H1 (cell line): ENCODE measurements at regions not wholly inside any gene's neighbourhood (a gene's known extent, or its start where the extent isn't known, plus 50 kb on each side); places are given as distances from the start of the nearest gene placed in this dataset.
A peak's percentile ranks its signal among the peaks of the same experiment; 100 is the strongest.

Experiments
- CTCF ChIA-PET: fragments of 300-600 bp; sonication (Branson Sonifier 250); formaldehyde crosslinking; loops from one replicate; lab custom pipeline; 2021; ENCODE audit not compliant: partially characterized antibody; lab: Charles Lee
- POLR2A ChIA-PET: fragments of 300-600 bp; sonication (Branson Sonifier 250); formaldehyde crosslinking; loops from one replicate; lab custom pipeline; 2021; ENCODE audit warnings: inconsistent platforms; ENCODE audit not compliant: partially characterized antibody; lab: Charles Lee
- DNase-seq, 2 experiments: peaks; one replicate each; pipeline versions ENCODE4 v3.0.0 to v3.0.0-alpha.2; 2010 to 2022; ENCODE audit warnings: low spot score in 2 of 2, low read depth in 1 of 2, mixed read lengths in 1 of 2
- FAIRE-seq: peaks from 2 replicates; lab custom pipeline; 2011; peaks lifted over from hg19 to GRCh38; lab: Jason Lieb, UNC
- H2AFZ ChIP-seq: 2 replicates; pipeline ENCODE4 v1.8.1; 2012; ENCODE audit warnings: low read length, inconsistent platforms
- H2AK5ac ChIP-seq: 2 replicates; pipeline ENCODE4 v1.6.1; 2013; ENCODE audit warnings: low read depth, low read length
- H2BK120ac ChIP-seq: replicated peaks from 2 replicates; pipeline ENCODE3; 2013; ENCODE audit warnings: low read depth, low read length, inconsistent platforms
- H2BK12ac ChIP-seq: 2 replicates; pipeline ENCODE4 v1.6.1; 2013; ENCODE audit warnings: low read depth, low read length
- H2BK15ac ChIP-seq: 2 replicates; pipeline ENCODE4 v1.6.1; 2013; ENCODE audit warnings: low read length
- H2BK20ac ChIP-seq: 2 replicates; pipeline ENCODE4 v1.6.1; 2013; ENCODE audit warnings: low read length
- H2BK5ac ChIP-seq: 2 replicates; pipeline ENCODE4 v1.6.1; 2013; ENCODE audit warnings: low read depth, low read length
- H3K14ac ChIP-seq: 2 replicates; pipeline ENCODE4 v1.6.1; 2013; ENCODE audit warnings: inconsistent platforms; ENCODE audit not compliant: insufficient read length
- H3K18ac ChIP-seq: 2 replicates; pipeline ENCODE4 v1.6.1; 2013; ENCODE audit warnings: low read length; ENCODE audit errors: extremely low read depth
- H3K23ac ChIP-seq: 2 replicates; pipeline ENCODE4 v1.6.1; 2013; ENCODE audit warnings: inconsistent platforms; ENCODE audit not compliant: insufficient read length
- H3K23me2 ChIP-seq: 2 replicates; pipeline ENCODE4 v1.6.1; 2013; ENCODE audit warnings: low read depth, low read length
- H3K27ac ChIP-seq: 2 replicates; pipeline ENCODE4 v1.6.1; 2011; ENCODE audit warnings: low read depth, low read length, inconsistent platforms
- H3K27me3 ChIP-seq, 4 experiments: replicated peaks in 1 of 4; 1 replicate in 1 of 4; 2 replicates in 3 of 4; pipeline versions ENCODE4 v1.6.1 to v1.8.1; 2011 to 2013; ENCODE audit warnings: low read length in 3 of 4, mild to moderate bottlenecking in 3 of 4, inconsistent platforms in 2 of 4, mixed read lengths in 2 of 4, moderate library complexity in 1 of 4; ENCODE audit not compliant: control insufficient read depth in 3 of 4, insufficient read depth in 3 of 4; ENCODE audit errors: extremely low read depth in 1 of 4
- H3K36me3 ChIP-seq, 4 experiments: 2 replicates each; pipeline versions ENCODE4 v1.6.1 to v1.8.1; 2011 to 2013; ENCODE audit warnings: mild to moderate bottlenecking in 4 of 4, low read length in 3 of 4, moderate library complexity in 2 of 4, control low read depth in 1 of 4, inconsistent platforms in 1 of 4; ENCODE audit not compliant: insufficient read depth in 4 of 4, control insufficient read depth in 2 of 4
- H3K4ac ChIP-seq: replicated peaks from 2 replicates; pipeline ENCODE3; 2013; ENCODE audit warnings: low read length, low read depth, mixed read lengths, inconsistent platforms; ENCODE audit not compliant: insufficient read length
- H3K4me1 ChIP-seq, 4 experiments: replicated peaks in 1 of 4; 1 replicate in 1 of 4; 2 replicates in 3 of 4; pipeline versions ENCODE4 v1.6.1 to v1.8.1; 2011 to 2013; ENCODE audit warnings: low read length in 3 of 4, inconsistent platforms in 2 of 4, mixed read lengths in 1 of 4; ENCODE audit not compliant: insufficient read depth in 4 of 4, control insufficient read depth in 3 of 4
- H3K4me2 ChIP-seq, 2 experiments: 2 replicates each; pipeline versions ENCODE4 v1.6.1 to v1.8.1; 2011 to 2013; ENCODE audit warnings: low read depth in 2 of 2, low read length in 2 of 2, control low read depth in 1 of 2, inconsistent platforms in 1 of 2, mild to moderate bottlenecking in 1 of 2; ENCODE audit not compliant: insufficient read depth in 1 of 2
- H3K4me3 ChIP-seq, 4 experiments: fragments of 200-600, 300-600 bp in 1 of 4; sonication (generic), shearing (Covaris generic), sonication (Bioruptor Twin) in 1 of 4; 2 replicates each; pipeline versions ENCODE4 v1.5.1 to v1.8.1; 2011 to 2016; ENCODE audit warnings: low read length in 4 of 4, low read depth in 3 of 4, control low read depth in 2 of 4, inconsistent platforms in 2 of 4, mild to moderate bottlenecking in 2 of 4, mixed read lengths in 1 of 4, moderate library complexity in 1 of 4; ENCODE audit not compliant: insufficient read depth in 2 of 4; ENCODE audit errors: extremely low read depth in 1 of 4
- H3K56ac ChIP-seq: replicated peaks from 2 replicates; pipeline ENCODE3; 2013; ENCODE audit warnings: low read depth, mild to moderate bottlenecking, mixed read lengths, low read length, inconsistent platforms; ENCODE audit not compliant: insufficient read length
- H3K79me1 ChIP-seq: 2 replicates; pipeline ENCODE4 v1.6.1; 2013; ENCODE audit warnings: low read depth, low read length, control low read depth
- H3K79me2 ChIP-seq, 2 experiments: 2 replicates each; pipeline versions ENCODE4 v1.6.1 to v1.8.1; 2012 to 2013; ENCODE audit warnings: low read length in 2 of 2, mild to moderate bottlenecking in 2 of 2, inconsistent platforms in 1 of 2; ENCODE audit not compliant: insufficient read depth in 2 of 2, control insufficient read depth in 1 of 2
- H3K9ac ChIP-seq, 4 experiments: replicated peaks in 1 of 4; 1 replicate in 1 of 4; 2 replicates in 3 of 4; pipeline versions ENCODE4 v1.6.1 to v1.8.1; 2011 to 2013; ENCODE audit warnings: low read depth in 3 of 4, low read length in 3 of 4, control low read depth in 2 of 4, mild to moderate bottlenecking in 2 of 4, moderate library complexity in 2 of 4, inconsistent platforms in 1 of 4; ENCODE audit errors: extremely low read depth in 1 of 4
- H3K9me3 ChIP-seq, 2 experiments: 2 replicates each; pipeline versions ENCODE4 v1.6.1 to v1.8.1; 2012 to 2013; ENCODE audit warnings: mild to moderate bottlenecking in 2 of 2, moderate library complexity in 2 of 2, control low read depth in 1 of 2, inconsistent platforms in 1 of 2, low read depth in 1 of 2, low read length in 1 of 2, mixed read lengths in 1 of 2; ENCODE audit not compliant: insufficient read depth in 2 of 2
- H4K20me1 ChIP-seq, 2 experiments: replicated peaks in 1 of 2; 2 replicates each; pipeline versions ENCODE3 to v1.8.1; 2011 to 2013; ENCODE audit warnings: inconsistent platforms in 2 of 2, low read length in 2 of 2, mild to moderate bottlenecking in 1 of 2; ENCODE audit not compliant: insufficient read depth in 2 of 2, control insufficient read depth in 1 of 2
- H4K5ac ChIP-seq: 2 replicates; pipeline ENCODE4 v1.6.1; 2013; ENCODE audit warnings: low read length, low read depth, mixed read lengths, inconsistent platforms; ENCODE audit not compliant: insufficient read length
- H4K8ac ChIP-seq: 2 replicates; pipeline ENCODE4 v1.8.0; 2013; ENCODE audit warnings: mild to moderate bottlenecking, moderate library complexity, low read length, inconsistent platforms; ENCODE audit not compliant: insufficient read depth; ENCODE audit errors: extremely low read depth
- H4K91ac ChIP-seq: replicated peaks from 2 replicates; pipeline ENCODE3; 2013; ENCODE audit warnings: low read length, mixed read lengths, inconsistent platforms; ENCODE audit not compliant: insufficient read length
- ATF3 ChIP-seq: IDR thresholded peaks from 2 replicates; pipeline ENCODE4 v1.6.1; 2011; ENCODE audit warnings: low read depth, mild to moderate bottlenecking, low read length; ENCODE audit not compliant: insufficient read depth
- CHD2 ChIP-seq: IDR thresholded peaks from 2 replicates; pipeline ENCODE4 v1.6.1; 2012; ENCODE audit warnings: low read length, improper control_type of control experiment
- CREB1 ChIP-seq: IDR thresholded peaks from 2 replicates; pipeline ENCODE4 v1.6.1; 2012; ENCODE audit warnings: inconsistent platforms
- CTBP2 ChIP-seq: IDR thresholded peaks from 2 replicates; pipeline ENCODE4 v1.7.0; 2011; ENCODE audit warnings: borderline replicate concordance, mild to moderate bottlenecking, moderate library complexity, mixed read lengths, low read length; ENCODE audit not compliant: insufficient read depth, insufficient read length
- E2F6 ChIP-seq: IDR thresholded peaks from 2 replicates; pipeline ENCODE4 v1.6.1; 2012; ENCODE audit warnings: inconsistent platforms
- EP300 ChIP-seq, 2 experiments: IDR thresholded peaks; 1 replicate in 1 of 2; 2 replicates in 1 of 2; pipeline ENCODE4 v1.6.1; 2011 to 2012; ENCODE audit warnings: low read depth in 2 of 2, low read length in 2 of 2, mild to moderate bottlenecking in 2 of 2, borderline replicate concordance in 1 of 2, inconsistent platforms in 1 of 2, moderate library complexity in 1 of 2
- HDAC6 ChIP-seq: IDR thresholded peaks from one replicate; pipeline ENCODE4 v1.7.1; 2012; ENCODE audit warnings: low read depth, mild to moderate bottlenecking, inconsistent platforms, low read length, moderate library complexity
- KDM1A ChIP-seq: fragments of 200-600, 300-600 bp; sonication (generic); IDR thresholded peaks from 2 replicates; pipeline ENCODE4 v1.7.1; 2016; ENCODE audit warnings: mild to moderate bottlenecking, low read length, borderline replicate concordance
- POLR2AphosphoS5 ChIP-seq: IDR thresholded peaks from 2 replicates; pipeline ENCODE4 v1.6.1; 2011; ENCODE audit warnings: low read depth, low read length
- SIN3A ChIP-seq, 2 experiments: IDR thresholded peaks in 1 of 2; conservative IDR thresholded peaks in 1 of 2; 2 replicates each; pipeline ENCODE4 v1.6.1; 2011 to 2012; ENCODE audit warnings: low read length in 2 of 2, improper control_type of control experiment in 1 of 2, low read depth in 1 of 2, mild to moderate bottlenecking in 1 of 2
- TCF12 ChIP-seq: IDR thresholded peaks from 2 replicates; pipeline ENCODE4 v1.6.1; 2011; ENCODE audit warnings: low read depth, mild to moderate bottlenecking, low read length
- TEAD4 ChIP-seq: IDR thresholded peaks from 2 replicates; pipeline ENCODE4 v1.6.1; 2012; ENCODE audit warnings: low read depth, low read length, inconsistent platforms, mixed read lengths
- ZNF274 ChIP-seq: IDR thresholded peaks from 2 replicates; pipeline ENCODE4 v1.7.0; 2012; ENCODE audit warnings: low read length, borderline replicate concordance; ENCODE audit errors: extremely low read depth
- WGBS, 2 experiments: shearing (Covaris generic) in 1 of 2; methylation state at CpG; one replicate each; pipeline versions ENCODE4 v1.1.6 to v1.1.7; 2013 to 2015; ENCODE audit warnings: low lambda C conversion rate in 2 of 2, mixed read lengths in 2 of 2, inconsistent platforms in 1 of 2, low coverage in 1 of 2, missing lambda C conversion rate in 1 of 2; ENCODE audit not compliant: insufficient replicate concordance in 2 of 2, insufficient coverage in 1 of 2, insufficient read length in 1 of 2; ENCODE audit errors: extremely low coverage in 1 of 2, missing lambda C conversion rate in 1 of 2; 5-methylcytosine and 5-hydroxymethylcytosine counted together

GRCh38 chr11:106177311-106177710 is 99.8 kb downstream of the AASDHPPT start:
- H3K56ac ChIP-seq = no peak overlapping the region
- H2BK120ac ChIP-seq = no peak overlapping the region
- no peaks in the 10 kb centered on the region for H3K79me2 ChIP-seq
- H2BK12ac ChIP-seq = 0 out of 2 replicates have a peak overlapping the region, but pooled peaks have one; percentile 17
- H3K9ac ChIP-seq = no peak overlapping the region
- no peaks in the 10 kb centered on the region for H3K36me3 ChIP-seq
- no peak overlapping the region for H3K4ac ChIP-seq
- no peaks in the 10 kb centered on the region for H3K9me3 ChIP-seq
- peaks cover 0 to 5% (median 2%) of the 10 kb centered on the region in 4 experiments; a peak in 2 of 7 replicates for H3K4me1 ChIP-seq
- DNase-seq (peak in 1 of 2 experiments; percentile 47), FAIRE-seq (no peak)
- no peak overlapping the region for H2BK20ac ChIP-seq
- H3K27me3 ChIP-seq = no peaks in the 10 kb centered on the region
- no peak overlapping the region for H3K18ac ChIP-seq
- H2BK15ac ChIP-seq = no peak overlapping the region
- no peak overlapping the region for H3K4me3 ChIP-seq
- WGBS, 2 experiments = 72% methylated on average over 6 of the region's 6 CpGs; no CpG with 5 or more reads in 1 of the 2 experiments
- no peak overlapping the region for H3K23ac ChIP-seq
- POLR2A ChIA-PET = interaction anchor here (0.6 kb wide), 1 partner anchor 67 kb away, joined by 3 read pairs; no protein-coding TSS in a partner anchor
- no peaks in the 10 kb centered on the region for H3K79me1 ChIP-seq
- no peak overlapping the region for H2AK5ac ChIP-seq
- peak overlapping the region; percentile 85 for H2AFZ ChIP-seq
- H3K27ac ChIP-seq = no peak overlapping the region
- H2BK5ac ChIP-seq = no peak overlapping the region
- no peaks in the 10 kb centered on the region for H4K20me1 ChIP-seq
- H4K5ac ChIP-seq = no peak overlapping the region
- CTCF ChIA-PET = no interaction called here
- no peak overlapping the region for H4K91ac ChIP-seq
- H3K4me2 ChIP-seq = no peak overlapping the region
- no peak overlapping the region for H3K14ac ChIP-seq
- no peaks in the 10 kb centered on the region for H3K23me2 ChIP-seq
- H4K8ac ChIP-seq = no peak overlapping the region; the same call in 1 of the 2 replicates
- TF ChIP-seq TEAD4 (no peak), CHD2 (no peak), TCF12 (no peak), HDAC6 (no peak), ATF3 (no peak), CREB1 (no peak), CTBP2 (no peak), E2F6 (no peak), EP300 (IDR thresholded peaks at IDR 0.05; ENCODE audit: borderline replicate concordance in 1 of 2, low read depth in 2 of 2, low read length in 2 of 2) (no peak), ZNF274 (no peak), SIN3A (conservative IDR thresholded peaks at IDR 0.05 in 1 of 2, IDR thresholded peaks at IDR 0.05 in 1 of 2; ENCODE audit: low read depth in 1 of 2, low read length in 2 of 2) (no peak), KDM1A (no peak), POLR2AphosphoS5 (no peak)
